Astrocyte (in vitro differentiated cells and primary cell): ENCODE measurements at regions not wholly inside any gene's neighbourhood (a gene's known extent, or its start where the extent isn't known, plus 50 kb on each side); places are given as distances from the start of the nearest gene placed in this dataset.
"Not testable (repeated sequence)": the region's sequence is repeated elsewhere in the genome, so short reads cannot be mapped to it uniquely, and the experiment has no call there.

Experiments used
- CTCF ChIP-seq: IDR thresholded peaks from 2 replicates; pipeline ENCODE4 v1.5.1; 2011; ENCODE audit warnings: low read depth, mild to moderate bottlenecking, inconsistent platforms, low read length, moderate library complexity; ENCODE audit not compliant: insufficient read depth
- EZH2 ChIP-seq: IDR thresholded peaks from 2 replicates; pipeline ENCODE4 v1.6.1; 2012; ENCODE audit warnings: mild to moderate bottlenecking, low read length, inconsistent platforms; ENCODE audit not compliant: insufficient read depth

- TF ChIP-seq CTCF, EZH2: not testable (repeated sequence)
These were observed 341.7 kb downstream of the ANAPC1 start for GRCh38 chr2:111542120-111542774.
